HG02970 (cell line): ENCODE measurements at regions not wholly inside any gene's neighbourhood (a gene's known extent, or its start where the extent isn't known, plus 50 kb on each side); places are given as distances from the start of the nearest gene placed in this dataset.

Experiments used
- ATAC-seq: cut with Tn5 transposase; IDR thresholded peaks from one replicate; pipeline ENCODE4 v1.9.1; 2021; ENCODE audit warnings: mild to moderate bottlenecking, moderate library complexity, moderate number of reproducible peaks; ENCODE audit not compliant: unreplicated experiment, low FRiP score

DNA sequence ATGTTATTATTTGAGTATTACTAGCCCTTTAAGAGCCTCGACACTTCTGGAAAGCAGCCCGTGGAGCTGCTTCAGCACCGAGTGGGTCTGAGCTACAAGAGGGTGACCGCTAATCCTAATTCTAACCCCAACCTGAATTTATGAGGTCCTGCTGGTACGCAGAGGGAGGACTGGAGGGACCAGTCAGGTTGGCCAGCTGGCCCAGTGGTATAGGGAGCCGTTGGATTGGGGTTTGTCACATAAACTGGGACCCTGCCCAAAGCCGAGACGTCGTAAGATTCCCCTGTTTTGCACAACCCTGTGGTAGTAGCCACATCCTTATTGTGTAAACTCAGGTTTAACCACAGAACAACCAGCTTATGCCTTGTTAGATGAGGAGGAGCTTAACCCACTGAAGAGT is 60.8 kb upstream of the F3 start:
- no peak for ATAC-seq

DNA sequence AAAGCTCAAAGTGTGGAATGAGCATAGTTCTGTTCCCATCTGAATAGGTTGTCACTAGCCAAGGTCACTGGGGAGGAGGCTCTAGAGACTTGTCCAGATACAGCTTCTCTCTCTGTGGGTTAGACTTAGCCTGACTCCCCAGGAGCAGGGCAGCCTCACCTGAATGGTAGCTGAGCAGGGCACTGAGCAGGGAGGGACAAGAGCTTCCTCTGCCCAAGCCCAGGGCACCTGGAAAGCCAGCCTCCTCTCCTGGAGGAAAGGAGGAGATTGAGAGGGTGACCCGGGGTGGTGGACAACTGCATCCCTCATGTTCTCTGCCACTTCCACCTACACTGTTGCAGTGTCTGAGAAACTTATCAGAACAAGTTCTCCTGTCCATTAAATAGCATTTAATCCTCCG is 59.0 kb upstream of the F3 start:
- no peak for ATAC-seq

- ATAC-seq = no peak
Measured at GRCh38 chr1:94599095-94599813, 57.7 kb upstream of the F3 start.

- ATAC-seq = no peak
Measured at GRCh38 chr1:94597701-94598100, 56.1 kb upstream of the F3 start.

DNA sequence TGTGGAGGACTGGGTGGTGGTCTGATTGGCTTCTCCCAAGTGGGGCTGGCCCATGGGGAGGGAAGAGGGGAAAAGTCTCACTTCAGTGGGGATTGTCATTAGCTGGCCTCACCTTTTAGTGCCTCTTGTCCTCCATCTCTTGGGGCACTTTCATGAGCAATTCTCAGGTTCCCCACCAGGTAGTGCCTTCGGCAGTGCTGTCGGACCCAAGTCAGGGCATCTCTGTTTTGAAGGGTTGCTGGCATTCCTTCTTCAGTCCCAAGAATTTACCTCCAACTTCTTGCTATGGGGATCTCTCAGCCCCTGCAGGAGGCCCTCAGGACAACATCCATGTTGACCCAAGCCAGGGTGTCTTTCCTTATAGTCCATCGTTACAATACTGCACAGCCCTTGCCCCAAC is 54.7 kb upstream of the F3 start:
- no peak for ATAC-seq

GRCh38 chr1:94595658-94596057 is 54.1 kb upstream of the F3 start:
- ATAC-seq = no peak

DNA sequence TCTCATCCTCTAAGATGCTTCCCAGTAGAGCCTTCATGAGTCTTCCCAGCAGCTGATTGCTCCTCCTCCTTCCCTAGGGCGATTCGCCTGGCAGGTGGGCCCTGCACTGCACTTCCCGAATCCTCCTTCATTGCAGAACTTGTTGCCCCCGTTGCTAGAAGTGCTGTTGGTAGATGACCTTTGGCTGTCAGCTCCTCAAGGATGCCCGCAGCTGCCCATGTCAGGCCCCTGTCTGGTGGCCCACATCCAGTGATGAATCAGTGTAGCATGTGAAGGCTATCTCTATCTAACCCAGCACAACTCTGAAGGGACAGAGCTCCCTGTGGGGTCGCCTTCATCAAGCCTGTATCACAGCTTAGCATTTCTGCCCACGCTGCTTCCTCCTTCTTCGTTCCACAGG is 52.1 kb upstream of the F3 start:
- no peak for ATAC-seq

GRCh38 chr1:94592571-94592920 is 51.0 kb upstream of the F3 start:
- ATAC-seq = no peak

DNA sequence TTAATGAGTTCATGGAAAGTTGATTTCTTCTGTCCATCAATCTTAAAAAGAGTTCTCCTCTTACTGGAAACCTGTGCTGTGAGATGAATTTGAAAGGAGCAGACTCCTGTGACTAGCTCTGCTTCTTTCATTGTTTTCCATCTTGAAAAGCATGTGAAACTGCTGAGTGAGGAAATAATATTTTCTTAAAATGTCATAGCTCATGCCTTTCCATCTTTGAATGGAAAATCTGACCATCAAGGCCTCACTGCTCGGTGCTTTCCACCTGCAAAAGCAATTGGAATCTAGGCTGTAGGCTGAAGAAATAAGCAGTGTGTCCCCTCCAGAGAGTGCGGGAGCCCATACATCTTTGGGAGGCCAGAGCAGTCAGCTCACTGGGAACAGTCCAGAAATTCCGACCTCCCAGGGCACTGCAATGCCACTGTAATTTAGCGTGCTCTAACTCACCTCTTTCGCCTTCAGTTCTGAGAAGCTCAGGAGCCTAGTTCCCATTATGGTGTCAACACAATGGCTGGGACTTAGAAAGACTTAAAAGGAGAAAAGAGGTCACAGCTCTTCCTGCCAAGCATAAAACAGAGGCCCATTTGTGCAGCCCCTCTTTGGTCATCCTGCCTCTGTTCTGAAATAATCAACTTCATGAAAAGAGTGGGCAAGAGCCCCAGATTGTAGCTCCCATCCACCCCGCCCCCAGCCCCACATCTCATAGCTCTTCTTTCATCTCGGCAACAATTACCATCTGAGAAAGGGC is 50.4 kb upstream of the F3 start:
- no peak for ATAC-seq
